CD8-positive, alpha-beta memory T cell (primary cell): ENCODE measurements at regions not wholly inside any gene's neighbourhood (a gene's known extent, or its start where the extent isn't known, plus 50 kb on each side); places are given as distances from the start of the nearest gene placed in this dataset.

Source experiments
- CTCF ChIA-PET: fragments of 350-600 bp; sonication (Branson Sonifier 250); formaldehyde crosslinking; loops from one replicate; lab custom pipeline; 2021; ENCODE audit warnings: antibody characterized with exemption; lab: Charles Lee
- POLR2A ChIA-PET: fragments of 350-600 bp; sonication (Branson Sonifier 250); formaldehyde crosslinking; loops from one replicate; lab custom pipeline; 2021; ENCODE audit warnings: antibody characterized with exemption; lab: Charles Lee
- DNase-seq, 5 donors: peaks; one replicate each; pipeline versions ENCODE4 v3.0.0 to v3.0.0-alpha.2; 2020 to 2022; ENCODE audit warnings: mixed read lengths in 1 of 5
- H3K27ac ChIP-seq: one replicate; pipeline ENCODE4 v1.7.0; 2013; ENCODE audit warnings: low read depth, mild to moderate bottlenecking, low read length, moderate library complexity
- H3K27me3 ChIP-seq: 2 replicates; pipeline ENCODE4 v1.7.0; 2013; ENCODE audit warnings: low read length, mild to moderate bottlenecking; ENCODE audit not compliant: insufficient read depth, poor library complexity, severe bottlenecking
- H3K36me3 ChIP-seq: 2 replicates; pipeline ENCODE4 v1.7.0; 2013; ENCODE audit warnings: mild to moderate bottlenecking, low read length, moderate library complexity; ENCODE audit not compliant: insufficient read depth
- H3K4me1 ChIP-seq: 2 replicates; pipeline ENCODE4 v1.7.0; 2013; ENCODE audit warnings: mild to moderate bottlenecking, low read length, moderate library complexity; ENCODE audit not compliant: insufficient read depth
- H3K4me3 ChIP-seq: 2 replicates; pipeline ENCODE4 v1.7.0; 2013; ENCODE audit warnings: mild to moderate bottlenecking, low read length
- H3K9me3 ChIP-seq: 2 replicates; pipeline ENCODE4 v1.7.0; 2013; ENCODE audit warnings: mild to moderate bottlenecking, low read length
- H3K27ac Mint-ChIP-seq, 8 donors: one replicate each; pipeline ENCODE4 v1.8.0; 2020 to 2021; ENCODE audit warnings: mixed read lengths in 8 of 8, mild to moderate bottlenecking in 6 of 8, inconsistent platforms in 3 of 8, moderate library complexity in 3 of 8
- H3K27me3 Mint-ChIP-seq, 2 donors: one replicate each; pipeline ENCODE4 v1.8.0; 2020 to 2021; ENCODE audit warnings: mixed read lengths in 2 of 2, mild to moderate bottlenecking in 1 of 2, moderate library complexity in 1 of 2
- H3K36me3 Mint-ChIP-seq, 3 donors: one replicate each; pipeline ENCODE4 v1.8.0; 2020 to 2021; ENCODE audit warnings: mixed read lengths in 3 of 3, inconsistent platforms in 1 of 3, mild to moderate bottlenecking in 1 of 3
- H3K4me1 Mint-ChIP-seq, 3 donors: one replicate each; pipeline ENCODE4 v1.8.0; 2020 to 2021; ENCODE audit warnings: mixed read lengths in 3 of 3, inconsistent platforms in 1 of 3, mild to moderate bottlenecking in 1 of 3
- H3K4me3 Mint-ChIP-seq, 7 donors: one replicate each; pipeline ENCODE4 v1.8.0; 2020 to 2021; ENCODE audit warnings: mixed read lengths in 7 of 7, mild to moderate bottlenecking in 6 of 7, moderate library complexity in 4 of 7, inconsistent platforms in 2 of 7
- H3K9me3 Mint-ChIP-seq, 5 donors: one replicate each; pipeline ENCODE4 v1.8.0; 2020 to 2022; ENCODE audit warnings: mixed read lengths in 5 of 5, mild to moderate bottlenecking in 3 of 5, moderate library complexity in 2 of 5, inconsistent platforms in 1 of 5

DNA sequence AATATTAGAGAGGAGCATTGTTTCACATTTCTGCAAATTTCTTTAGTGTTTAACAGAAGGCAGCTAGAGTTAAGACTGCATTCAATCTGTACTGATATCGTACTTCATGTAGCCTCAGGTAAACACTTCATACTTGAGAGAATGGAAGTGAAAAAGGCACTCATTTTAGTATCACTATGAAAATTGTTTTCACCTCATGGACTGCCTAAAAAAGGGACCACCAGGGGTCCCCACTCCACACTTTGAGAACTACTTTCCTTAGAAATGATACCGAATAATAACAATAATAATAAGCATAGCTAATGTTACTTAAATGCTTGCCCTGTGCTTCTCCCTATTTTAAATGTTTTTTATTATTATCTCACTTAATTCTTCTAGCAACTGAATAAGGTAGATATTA lies 95.1 kb downstream of the BLID start:
- Mint-ChIP-seq H3K9me3 (no peaks in the 10 kb centered on the region), H3K27me3 (peaks cover 0 to 3% of the 10 kb centered on the region in 2 donors), H3K36me3 (no peaks in the 10 kb centered on the region), H3K27ac (no peak overlapping the region), H3K4me1 (no peaks in the 10 kb centered on the region), H3K4me3 (no peak overlapping the region)
- POLR2A ChIA-PET = no interaction called here
- Histone ChIP-seq H3K9me3 (no peaks in the 10 kb centered on the region), H3K4me3 (no peak overlapping the region), H3K27ac (no peak overlapping the region), H3K4me1 (no peaks in the 10 kb centered on the region), H3K27me3 (no peaks in the 10 kb centered on the region), H3K36me3 (no peaks in the 10 kb centered on the region)
- CTCF ChIA-PET = no interaction called here
- DNase-seq = no peak

DNA sequence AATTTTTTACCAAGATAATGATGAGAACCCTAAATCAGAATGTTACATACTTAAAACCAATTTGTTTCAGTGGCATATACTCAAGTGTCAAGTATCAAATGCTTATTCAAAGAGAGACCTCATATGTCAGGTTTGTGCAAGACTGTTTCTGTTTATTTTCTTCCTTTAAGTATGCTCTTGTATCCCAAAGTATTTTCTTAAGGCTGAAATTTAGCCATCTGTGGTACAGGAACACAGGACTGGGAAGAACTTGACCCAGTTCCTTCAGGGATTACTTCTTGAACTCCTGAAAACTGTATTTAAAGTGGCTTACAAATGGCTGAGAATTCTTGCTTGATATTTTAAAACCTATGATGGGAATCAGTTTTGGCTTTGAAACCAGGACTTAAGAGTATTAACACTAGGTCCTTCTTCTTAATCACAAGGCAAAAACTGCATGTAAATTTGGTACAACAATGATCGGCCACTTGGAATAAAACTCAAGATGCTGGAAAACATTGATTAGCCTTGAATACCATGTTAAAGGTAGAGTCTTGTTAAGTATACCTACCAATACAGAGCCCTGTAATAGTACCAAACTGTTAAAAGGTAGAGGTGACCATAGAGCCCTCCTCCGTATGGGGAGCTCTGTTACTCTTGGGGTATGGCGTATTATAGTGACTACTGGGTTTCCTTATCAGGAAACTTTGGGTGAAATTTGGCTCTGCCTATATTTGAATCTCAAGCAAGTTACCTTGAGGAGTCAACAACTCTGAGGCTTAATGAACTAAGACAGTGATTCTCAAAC lies 95.9 kb downstream of the BLID start:
- Histone ChIP-seq H3K9me3 (no peaks in the 10 kb centered on the region), H3K4me1 (no peaks in the 10 kb centered on the region), H3K27ac (no peak overlapping the region), H3K36me3 (no peaks in the 10 kb centered on the region), H3K27me3 (no peaks in the 10 kb centered on the region), H3K4me3 (no peak overlapping the region)
- DNase-seq = no peak
- no peaks in the 10 kb centered on the region for H3K36me3 Mint-ChIP-seq
- no peaks in the 10 kb centered on the region for H3K9me3 Mint-ChIP-seq
- peaks cover 0 to 3% of the 10 kb centered on the region in 2 donors for H3K27me3 Mint-ChIP-seq
- POLR2A ChIA-PET = no interaction called here
- CTCF ChIA-PET = no interaction called here
- H3K4me3 Mint-ChIP-seq = no peak overlapping the region
- H3K4me1 Mint-ChIP-seq = no peaks in the 10 kb centered on the region
- H3K27ac Mint-ChIP-seq = no peak overlapping the region

DNA sequence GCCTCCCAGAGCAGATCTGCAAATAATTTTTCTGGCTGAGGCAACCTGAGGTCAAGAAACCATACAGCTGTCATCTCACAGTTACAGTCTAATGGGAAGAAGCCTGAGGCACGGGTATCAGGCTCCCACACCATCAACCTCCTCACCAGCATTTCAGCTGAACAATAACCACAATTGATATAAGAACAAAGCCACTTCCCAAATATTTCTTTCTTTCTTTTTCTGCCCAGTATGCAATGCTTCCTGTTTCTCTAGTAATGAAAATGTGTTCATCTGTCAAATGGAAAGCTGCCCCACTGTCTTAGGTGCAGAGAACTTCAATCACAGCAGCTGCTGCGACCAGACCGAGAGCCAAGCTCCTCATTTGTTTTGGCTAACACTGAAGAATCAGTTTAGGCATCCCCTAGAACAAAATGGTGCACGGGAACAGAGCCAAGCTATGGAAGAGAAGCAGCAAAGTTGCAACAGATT lies 108.4 kb downstream of the BLID start:
- Histone ChIP-seq H3K27ac (no peak overlapping the region), H3K36me3 (no peaks in the 10 kb centered on the region), H3K27me3 (no peaks in the 10 kb centered on the region), H3K4me1 (no peaks in the 10 kb centered on the region), H3K9me3 (no peaks in the 10 kb centered on the region), H3K4me3 (no peak overlapping the region)
- Mint-ChIP-seq H3K27me3 (peaks cover 0 to 14% of the 10 kb centered on the region in 2 donors), H3K4me1 (no peaks in the 10 kb centered on the region), H3K36me3 (no peaks in the 10 kb centered on the region), H3K9me3 (no peaks in the 10 kb centered on the region), H3K27ac (no peak overlapping the region), H3K4me3 (no peak overlapping the region)
- ChIA-PET POLR2A (no interaction called here), CTCF (no interaction called here)
- no peak for DNase-seq

DNA sequence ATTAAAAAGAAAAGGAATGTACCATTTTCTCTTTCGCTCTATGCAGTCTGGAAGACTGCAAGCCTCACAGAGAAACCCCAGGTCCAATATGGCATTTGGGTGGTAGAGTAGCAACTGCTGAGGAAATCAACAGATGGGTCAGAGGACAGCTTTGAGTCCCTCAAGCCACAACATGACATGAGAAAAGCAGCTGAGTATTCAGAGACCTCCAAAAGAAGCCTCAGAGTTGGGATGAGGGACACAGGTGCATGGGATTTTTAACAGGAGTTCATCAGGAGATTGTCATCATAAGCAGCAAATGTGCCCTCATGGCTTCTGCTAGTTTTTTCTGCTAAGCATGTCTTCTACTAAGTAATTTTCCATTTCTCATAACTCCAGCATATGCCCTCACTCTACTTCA lies 111.6 kb downstream of the BLID start:
- no peak overlapping the region for H3K27ac ChIP-seq
- no peaks in the 10 kb centered on the region for H3K36me3 Mint-ChIP-seq
- H3K9me3 Mint-ChIP-seq = no peaks in the 10 kb centered on the region
- H3K36me3 ChIP-seq = no peaks in the 10 kb centered on the region
- DNase-seq = no peak
- H3K27me3 ChIP-seq = no peaks in the 10 kb centered on the region
- POLR2A ChIA-PET = no interaction called here
- no peaks in the 10 kb centered on the region for H3K9me3 ChIP-seq
- H3K4me1 ChIP-seq = no peaks in the 10 kb centered on the region
- H3K27me3 Mint-ChIP-seq = peaks cover 0 to 3% of the 10 kb centered on the region in 2 donors
- no peaks in the 10 kb centered on the region for H3K4me1 Mint-ChIP-seq
- no peak overlapping the region for H3K4me3 ChIP-seq
- H3K27ac Mint-ChIP-seq = no peak overlapping the region
- CTCF ChIA-PET = no interaction called here
- no peak overlapping the region for H3K4me3 Mint-ChIP-seq

DNA sequence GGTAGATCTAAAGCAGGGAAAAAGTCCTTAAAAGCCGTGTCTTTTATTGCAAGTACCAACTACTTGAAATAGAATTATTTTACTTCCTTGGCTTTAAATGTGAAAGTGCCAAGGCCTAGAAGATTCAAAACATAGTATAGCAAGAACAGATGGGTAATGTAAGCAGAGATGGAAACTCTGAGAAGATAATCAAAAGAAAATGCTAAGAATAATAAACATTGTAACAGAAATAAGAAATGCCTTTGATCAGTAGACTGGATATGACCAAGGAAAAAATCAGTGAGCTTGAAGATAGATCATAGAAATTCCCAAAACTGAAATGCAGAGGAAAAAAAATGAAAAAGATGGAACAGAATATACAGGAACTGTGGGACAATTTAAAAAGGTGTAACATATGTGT lies 113.1 kb downstream of the BLID start:
- H3K36me3 ChIP-seq = no peaks in the 10 kb centered on the region
- H3K4me3 Mint-ChIP-seq = no peak overlapping the region
- H3K9me3 ChIP-seq = no peaks in the 10 kb centered on the region
- no peaks in the 10 kb centered on the region for H3K4me1 ChIP-seq
- H3K27ac ChIP-seq = no peak overlapping the region
- H3K27me3 Mint-ChIP-seq = peaks cover 0 to 3% of the 10 kb centered on the region in 2 donors
- ChIA-PET POLR2A (no interaction called here), CTCF (no interaction called here)
- DNase-seq = no peak
- H3K9me3 Mint-ChIP-seq = no peaks in the 10 kb centered on the region
- no peaks in the 10 kb centered on the region for H3K4me1 Mint-ChIP-seq
- H3K4me3 ChIP-seq = no peak overlapping the region
- H3K27me3 ChIP-seq = no peaks in the 10 kb centered on the region
- H3K27ac Mint-ChIP-seq = no peak overlapping the region
- no peaks in the 10 kb centered on the region for H3K36me3 Mint-ChIP-seq

DNA sequence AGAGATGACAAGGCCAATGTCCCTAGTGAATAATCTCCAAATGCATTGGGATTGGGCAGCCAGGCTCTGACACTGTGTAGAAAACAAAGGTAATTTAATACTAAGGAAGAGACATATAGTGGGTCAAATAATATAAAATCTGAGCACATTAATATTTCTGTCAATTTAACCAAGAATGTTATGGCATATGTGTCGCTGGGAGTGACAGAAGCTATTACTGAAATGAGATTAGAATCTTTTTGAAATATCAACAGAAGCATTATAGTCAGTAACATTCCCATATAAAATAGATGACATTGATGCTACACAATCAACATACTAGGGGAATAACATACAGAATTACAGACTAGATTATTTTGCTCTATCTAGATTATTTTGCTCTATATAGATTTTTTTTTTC lies 114.0 kb downstream of the BLID start:
- Histone ChIP-seq H3K4me1 (no peaks in the 10 kb centered on the region), H3K27ac (no peak overlapping the region), H3K27me3 (no peaks in the 10 kb centered on the region), H3K4me3 (no peak overlapping the region), H3K36me3 (no peaks in the 10 kb centered on the region), H3K9me3 (no peaks in the 10 kb centered on the region)
- POLR2A ChIA-PET = no interaction called here
- Mint-ChIP-seq H3K4me3 (no peak overlapping the region), H3K9me3 (no peaks in the 10 kb centered on the region), H3K36me3 (no peaks in the 10 kb centered on the region), H3K4me1 (no peaks in the 10 kb centered on the region), H3K27ac (no peak overlapping the region), H3K27me3 (peaks cover 0 to 3% of the 10 kb centered on the region in 2 donors)
- CTCF ChIA-PET = no interaction called here
- DNase-seq = no peak

DNA sequence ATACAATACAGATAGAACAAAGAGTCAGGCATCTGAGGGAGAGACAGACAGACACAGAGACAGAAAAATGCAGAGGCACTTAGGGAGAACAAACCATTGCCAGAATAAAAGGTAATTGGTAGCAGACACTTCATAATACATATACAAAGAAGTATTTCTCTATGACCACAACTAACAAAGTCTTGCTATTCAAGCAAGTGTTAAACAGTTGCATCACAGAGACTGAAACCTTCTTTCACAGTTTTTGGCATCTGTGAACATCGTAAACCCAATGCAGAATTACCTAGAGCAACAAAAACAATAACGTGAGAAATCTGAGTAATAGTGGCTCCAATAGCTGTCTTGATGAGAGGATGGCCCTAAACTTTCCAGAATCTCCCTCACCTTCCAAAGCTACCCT lies 116.4 kb downstream of the BLID start:
- peaks cover 0 to 3% of the 10 kb centered on the region in 2 donors for H3K27me3 Mint-ChIP-seq
- Histone ChIP-seq H3K27ac (no peak overlapping the region), H3K36me3 (no peaks in the 10 kb centered on the region), H3K9me3 (no peaks in the 10 kb centered on the region), H3K4me1 (no peaks in the 10 kb centered on the region), H3K4me3 (no peak overlapping the region), H3K27me3 (no peaks in the 10 kb centered on the region)
- no peak overlapping the region for H3K27ac Mint-ChIP-seq
- ChIA-PET POLR2A (no interaction called here), CTCF (no interaction called here)
- no peak overlapping the region for H3K4me3 Mint-ChIP-seq
- H3K36me3 Mint-ChIP-seq = no peaks in the 10 kb centered on the region
- DNase-seq = no peak
- peaks cover 0 to 3% (median 0%) of the 10 kb centered on the region in 5 donors for H3K9me3 Mint-ChIP-seq
- H3K4me1 Mint-ChIP-seq = no peaks in the 10 kb centered on the region

DNA sequence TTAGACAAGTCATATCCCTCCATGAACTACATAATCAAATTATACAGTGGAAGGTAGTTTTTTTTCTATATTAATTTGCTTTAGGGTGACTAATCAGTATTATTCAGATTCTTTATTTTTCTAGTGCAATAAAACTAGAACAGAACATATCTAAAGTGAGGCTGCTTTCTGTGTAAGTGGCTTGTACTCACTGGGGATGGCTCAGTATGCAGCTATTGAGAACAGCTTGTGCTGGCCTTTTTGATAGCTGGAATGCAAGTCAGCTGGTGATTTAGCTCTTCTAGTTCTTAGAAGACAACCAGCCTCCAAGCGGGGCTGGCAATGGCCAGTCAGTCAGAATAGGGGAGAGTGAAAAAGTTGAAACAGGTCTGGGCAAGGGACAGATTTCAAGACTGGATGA lies 119.4 kb downstream of the BLID start:
- H3K36me3 ChIP-seq = no peaks in the 10 kb centered on the region
- no peaks in the 10 kb centered on the region for H3K27me3 ChIP-seq
- H3K4me3 ChIP-seq = no peak overlapping the region
- Mint-ChIP-seq H3K36me3 (no peaks in the 10 kb centered on the region), H3K9me3 (peaks cover 0 to 8% (median 3%) of the 10 kb centered on the region in 5 donors), H3K27ac (no peak overlapping the region), H3K27me3 (no peaks in the 10 kb centered on the region), H3K4me1 (no peaks in the 10 kb centered on the region), H3K4me3 (no peak overlapping the region)
- no peak overlapping the region for H3K27ac ChIP-seq
- DNase-seq = no peak
- no peaks in the 10 kb centered on the region for H3K9me3 ChIP-seq
- no peaks in the 10 kb centered on the region for H3K4me1 ChIP-seq
- POLR2A ChIA-PET = no interaction called here
- CTCF ChIA-PET = no interaction called here
